ENCODE measurements at regions not wholly inside any gene's neighbourhood (a gene's known extent, or its start where the extent isn't known, plus 50 kb on each side); places are given as distances from the start of the nearest gene placed in this dataset.

DNA sequence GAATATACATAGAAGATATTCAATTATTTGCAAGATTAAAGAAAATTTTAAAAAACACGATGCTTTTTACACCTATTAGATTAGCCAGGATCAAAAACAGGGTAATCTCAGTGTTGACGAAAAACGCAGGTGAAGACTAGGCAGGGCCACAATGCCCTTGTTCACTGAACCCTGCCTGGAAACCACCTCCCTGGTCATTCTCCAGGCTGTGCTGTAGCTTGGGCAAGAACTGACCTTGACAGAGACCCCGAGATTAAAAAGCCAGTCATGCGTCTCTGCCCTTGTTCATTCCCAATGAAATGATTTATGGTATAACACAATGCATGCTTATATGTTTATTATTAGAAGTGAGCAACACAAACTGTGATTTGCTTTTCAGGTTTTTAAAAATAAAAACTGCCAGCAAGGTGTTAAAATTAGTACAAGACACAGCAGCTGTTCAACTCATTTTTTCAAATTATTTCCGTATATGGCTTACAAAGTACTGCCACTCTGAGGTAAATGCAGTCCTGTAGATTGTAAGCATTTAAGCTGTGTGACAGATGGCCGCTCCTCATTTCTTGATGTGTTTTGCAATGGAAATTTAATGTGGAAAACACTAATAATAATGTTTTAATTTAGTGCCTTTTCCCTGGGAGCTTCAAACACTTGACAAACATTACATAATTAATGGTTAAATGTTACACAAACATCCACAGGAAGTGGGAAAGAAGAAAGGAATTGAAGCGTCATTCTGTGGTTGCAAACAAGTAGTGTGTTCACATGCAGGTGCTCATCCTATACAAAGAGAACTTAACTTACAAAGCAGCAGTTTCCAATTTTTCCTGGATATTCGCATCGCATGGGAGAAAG lies 200.2 kb downstream of the VCY1B start:
- BruUV-seq (replicated peaks), result no TSS peak

More for the DNA sequence above, 200.2 kb downstream of the VCY1B start:
- intact Hi-C loops (cut with micrococcal nuclease), result no loop called here
- Histone ChIP-seq H3K36me3 (ENCODE audit: control insufficient read depth in 2 of 2, extremely low read depth in 1 of 2, insufficient read depth in 2 of 2, low read length in 2 of 2) (no peaks in the 10 kb centered on the region), H3K4me2 (ENCODE audit: insufficient read depth, low read length) (no peak overlapping the region), H3K9me1 (replicated peaks; ENCODE audit: control insufficient read depth, extremely low read depth, insufficient read depth, low read length) (no peaks in the 10 kb centered on the region), H3K4me1 (ENCODE audit: control insufficient read depth, extremely low read depth, insufficient read depth, low read length) (no peaks in the 10 kb centered on the region), H3K27ac (ENCODE audit: insufficient read depth, low read depth, low read length) (no peak overlapping the region), H3K4me3 (replicated peaks in 1 of 3; ENCODE audit: insufficient read depth in 1 of 3, low read depth in 1 of 3, low read length in 3 of 3) (no peak overlapping the region), H4K20me1 (replicated peaks; ENCODE audit: control insufficient read depth, extremely low read depth, insufficient read depth, low read length) (no peaks in the 10 kb centered on the region), H3K9ac (replicated peaks; ENCODE audit: extremely low read depth, insufficient read depth, low read length) (no peak overlapping the region), H3K27me3 (ENCODE audit: control insufficient read depth in 2 of 2, insufficient read depth in 2 of 2, low read length in 2 of 2) (no peaks in the 10 kb centered on the region), H3K9me3 (replicated peaks; ENCODE audit: control insufficient read depth, insufficient read depth, low read length) (no peaks in the 10 kb centered on the region), H3K79me2 (ENCODE audit: control insufficient read depth, insufficient read depth, low read length) (no peaks in the 10 kb centered on the region), H2AFZ (ENCODE audit: low read depth, low read length) (no peak overlapping the region)
- POLR2A ChIA-PET, result no interaction called here
- TF ChIP-seq MAX (IDR thresholded peaks at IDR 0.05; ENCODE audit: insufficient read depth, insufficient read length), result no peak
- TF ChIP-seq, protein P1, sequence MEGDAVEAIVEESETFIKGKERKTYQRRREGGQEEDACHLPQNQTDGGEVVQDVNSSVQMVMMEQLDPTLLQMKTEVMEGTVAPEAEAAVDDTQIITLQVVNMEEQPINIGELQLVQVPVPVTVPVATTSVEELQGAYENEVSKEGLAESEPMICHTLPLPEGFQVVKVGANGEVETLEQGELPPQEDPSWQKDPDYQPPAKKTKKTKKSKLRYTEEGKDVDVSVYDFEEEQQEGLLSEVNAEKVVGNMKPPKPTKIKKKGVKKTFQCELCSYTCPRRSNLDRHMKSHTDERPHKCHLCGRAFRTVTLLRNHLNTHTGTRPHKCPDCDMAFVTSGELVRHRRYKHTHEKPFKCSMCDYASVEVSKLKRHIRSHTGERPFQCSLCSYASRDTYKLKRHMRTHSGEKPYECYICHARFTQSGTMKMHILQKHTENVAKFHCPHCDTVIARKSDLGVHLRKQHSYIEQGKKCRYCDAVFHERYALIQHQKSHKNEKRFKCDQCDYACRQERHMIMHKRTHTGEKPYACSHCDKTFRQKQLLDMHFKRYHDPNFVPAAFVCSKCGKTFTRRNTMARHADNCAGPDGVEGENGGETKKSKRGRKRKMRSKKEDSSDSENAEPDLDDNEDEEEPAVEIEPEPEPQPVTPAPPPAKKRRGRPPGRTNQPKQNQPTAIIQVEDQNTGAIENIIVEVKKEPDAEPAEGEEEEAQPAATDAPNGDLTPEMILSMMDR (IDR thresholded peaks at IDR 0.05; ENCODE audit: extremely low read depth in 1 of 2, insufficient read depth in 1 of 2, low read depth in 1 of 2, low read length in 2 of 2), result no peak
- no peak for TF ChIP-seq POLR2A (IDR thresholded peaks at IDR 0.05; ENCODE audit: low read depth, low read length)
- TF ChIP-seq MYC (IDR thresholded peaks at IDR 0.05; ENCODE audit: low read depth, low read length), result no peak
- no peak for TF ChIP-seq GATA2 (IDR thresholded peaks at IDR 0.05; ENCODE audit: insufficient read depth, insufficient read length, low read depth, low read length)
- no peak for TF ChIP-seq EZH2 (IDR thresholded peaks at IDR 0.05; ENCODE audit: borderline replicate concordance, low read depth, low read length, severe bottlenecking)
- DNase-seq (ENCODE audit: low read depth, low spot score) (no peak), FAIRE-seq (no peak)
- dilution Hi-C loops (cut with MboI; ENCODE audit: extremely low pct_ligation_motif_present, low sequenced_read_pairs), result no loop called here
- CTCF ChIA-PET, result no interaction called here

All from endothelial cell of umbilical vein (primary cell).